ENCODE measurements at regions not wholly inside any gene's neighbourhood (a gene's known extent, or its start where the extent isn't known, plus 50 kb on each side); places are given as distances from the start of the nearest gene placed in this dataset.

DNA sequence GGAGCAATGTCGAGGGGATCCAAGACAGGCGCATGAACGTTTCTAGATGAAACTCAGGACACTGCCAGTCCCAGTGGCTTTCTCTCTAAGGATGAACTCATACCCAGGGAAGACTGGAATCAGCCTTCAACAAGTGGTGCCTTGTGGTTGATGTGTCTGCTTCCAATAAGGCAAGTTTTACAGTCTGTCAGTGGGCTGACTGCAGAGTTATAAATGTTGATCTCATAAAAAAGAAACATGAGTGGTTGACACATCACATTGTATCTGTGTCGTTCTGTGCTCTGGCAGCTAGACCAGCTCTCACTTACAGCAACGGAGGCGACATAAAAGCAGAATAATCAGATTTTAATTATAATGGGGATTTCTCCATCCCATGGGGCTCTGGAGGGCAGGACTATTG, 96.7 kb downstream of the SNX19 start:
- TF ChIP-seq, protein P1, sequence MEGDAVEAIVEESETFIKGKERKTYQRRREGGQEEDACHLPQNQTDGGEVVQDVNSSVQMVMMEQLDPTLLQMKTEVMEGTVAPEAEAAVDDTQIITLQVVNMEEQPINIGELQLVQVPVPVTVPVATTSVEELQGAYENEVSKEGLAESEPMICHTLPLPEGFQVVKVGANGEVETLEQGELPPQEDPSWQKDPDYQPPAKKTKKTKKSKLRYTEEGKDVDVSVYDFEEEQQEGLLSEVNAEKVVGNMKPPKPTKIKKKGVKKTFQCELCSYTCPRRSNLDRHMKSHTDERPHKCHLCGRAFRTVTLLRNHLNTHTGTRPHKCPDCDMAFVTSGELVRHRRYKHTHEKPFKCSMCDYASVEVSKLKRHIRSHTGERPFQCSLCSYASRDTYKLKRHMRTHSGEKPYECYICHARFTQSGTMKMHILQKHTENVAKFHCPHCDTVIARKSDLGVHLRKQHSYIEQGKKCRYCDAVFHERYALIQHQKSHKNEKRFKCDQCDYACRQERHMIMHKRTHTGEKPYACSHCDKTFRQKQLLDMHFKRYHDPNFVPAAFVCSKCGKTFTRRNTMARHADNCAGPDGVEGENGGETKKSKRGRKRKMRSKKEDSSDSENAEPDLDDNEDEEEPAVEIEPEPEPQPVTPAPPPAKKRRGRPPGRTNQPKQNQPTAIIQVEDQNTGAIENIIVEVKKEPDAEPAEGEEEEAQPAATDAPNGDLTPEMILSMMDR (IDR thresholded peaks at IDR 0.05) = no peak
- no peak for TF ChIP-seq POLR2A (IDR thresholded peaks at IDR 0.05)
